ENCODE measurements at regions not wholly inside any gene's neighbourhood (a gene's known extent, or its start where the extent isn't known, plus 50 kb on each side); places are given as distances from the start of the nearest gene placed in this dataset.

- DNase-seq (ENCODE audit: low read depth in 1 of 2, low spot score in 1 of 2) = no peak
- Histone ChIP-seq H3K4me3 (no peak overlapping the region), H3K4me1 (no peaks in the 10 kb centered on the region), H3K9me3 (no peaks in the 10 kb centered on the region), H3K27ac (no peak overlapping the region), H3K4me2 (no peak overlapping the region)
- no peak for FAIRE-seq
- POLR2A ChIA-PET = no interaction called here
- CTCF ChIA-PET = interaction anchor here (1.1 kb wide), 1 partner anchor 444 kb away, joined by 3 read pairs; no protein-coding TSS in a partner anchor
- TF ChIP-seq JUN (IDR thresholded peaks at IDR 0.05) = no peak
- TF ChIP-seq ATOH8 (CRISPR knock-in tag; IDR thresholded peaks at IDR 0.05; ENCODE audit: low read depth) = no peak
- TF ChIP-seq MAZ (IDR thresholded peaks at IDR 0.05; ENCODE audit: borderline replicate concordance, low read depth, low read length) = no peak
- TF ChIP-seq SMC3 (IDR thresholded peaks at IDR 0.05) = no peak
- TF ChIP-seq EHMT2 (IDR thresholded peaks at IDR 0.05; ENCODE audit: low read depth) = no peak
- TF ChIP-seq HOXB13 (CRISPR knock-in tag; IDR thresholded peaks at IDR 0.05; ENCODE audit: low read depth) = no peak
- no peak for TF ChIP-seq NFE2L2 (conservative IDR thresholded peaks at IDR 0.05; ENCODE audit: low read length)
- no peak for TF ChIP-seq BHLHE40 (IDR thresholded peaks at IDR 0.05; ENCODE audit: low read depth, low read length)
- TF ChIP-seq HDAC2 (IDR thresholded peaks at IDR 0.05) = no peak
- 60% methylated on average over 6 of the region's 6 CpGs for WGBS (ENCODE audit: missing lambda C conversion rate)
- ATAC-seq = no peak
These were observed 72.6 kb upstream of the FRMD4A start for GRCh38 chr10:14403359-14403758.

GRCh38 chr10:14399641-14400040 lies 68.9 kb upstream of the FRMD4A start:
- H3K4me2 ChIP-seq = no peak overlapping the region
- TF ChIP-seq EHF (CRISPR knock-in tag; IDR thresholded peaks at IDR 0.05) = no peak
- no peak for TF ChIP-seq FOSL2 (IDR thresholded peaks at IDR 0.05)
- TF ChIP-seq FOSL2 (CRISPR knock-in tag; IDR thresholded peaks at IDR 0.05) = peak; percentile 19; the same call in 1 of the 2 replicates
- no peak for TF ChIP-seq MAZ (IDR thresholded peaks at IDR 0.05; ENCODE audit: borderline replicate concordance, low read depth, low read length)
- no peak for TF ChIP-seq ATOH8 (CRISPR knock-in tag; IDR thresholded peaks at IDR 0.05; ENCODE audit: low read depth)
- no peak for TF ChIP-seq TFCP2L1 (CRISPR knock-in tag; IDR thresholded peaks at IDR 0.05)
- H3K27ac ChIP-seq = no peak overlapping the region
- ChIA-PET CTCF (interaction anchor here (1.2 to 1.6 kb wide), 3 partner anchors 10 to 15 kb away, joined by 3 to 6 read pairs (median 6); no protein-coding TSS in a partner anchor), POLR2A (no interaction called here)
- FAIRE-seq (no peak), ATAC-seq (no peak), DNase-seq (ENCODE audit: low read depth in 1 of 2, low spot score in 1 of 2) (no peak)
- no peaks in the 10 kb centered on the region for H3K9me3 ChIP-seq
- H3K4me1 ChIP-seq = no peaks in the 10 kb centered on the region
- no peak overlapping the region for H3K4me3 ChIP-seq
- 26% methylated on average over 3 of the region's 3 CpGs for WGBS (ENCODE audit: missing lambda C conversion rate)

GRCh38 chr10:14397066-14397465 lies 66.3 kb upstream of the FRMD4A start:
- H3K4me2 ChIP-seq = no peak overlapping the region
- H3K4me1 ChIP-seq = no peaks in the 10 kb centered on the region
- H3K9me3 ChIP-seq = no peaks in the 10 kb centered on the region
- 49% methylated on average over 8 of the region's 9 CpGs for WGBS (ENCODE audit: missing lambda C conversion rate)
- ATAC-seq (no peak), DNase-seq (ENCODE audit: low read depth in 1 of 2, low spot score in 1 of 2) (no peak), FAIRE-seq (no peak)
- POLR2A ChIA-PET = interaction anchor here (0.6 kb wide), 2 partner anchors 482 to 562 kb away, joined by 4 to 6 read pairs; partner anchors contain the start of genes MEIG1 and SUV39H2
- TF ChIP-seq POLR2A (IDR thresholded peaks at IDR 0.05; ENCODE audit: low read length) (no peak), BCL3 (IDR thresholded peaks at IDR 0.05) (no peak), BHLHE40 (IDR thresholded peaks at IDR 0.05; ENCODE audit: low read depth, low read length) (no peak), HDAC2 (IDR thresholded peaks at IDR 0.05) (no peak), ZSCAN20 (CRISPR knock-in tag; IDR thresholded peaks at IDR 0.05) (no peak)
- H3K4me3 ChIP-seq = no peak overlapping the region
- H3K27ac ChIP-seq = no peak overlapping the region
- CTCF ChIA-PET = interaction anchor here (0.6 to 0.9 kb wide), 2 partner anchors 14 to 31 kb away, joined by 3 read pairs; no protein-coding TSS in a partner anchor

GRCh38 chr10:14396411-14397048 lies 65.8 kb upstream of the FRMD4A start:
- no peaks in the 10 kb centered on the region for H3K4me1 ChIP-seq
- no peak for DNase-seq (ENCODE audit: low read depth in 1 of 2, low spot score in 1 of 2)
- ATAC-seq = peak in 1 of 2 experiments; percentile 48; a peak in 1 of 6 replicates
- FAIRE-seq = no peak
- H3K4me3 ChIP-seq = no peak overlapping the region
- no peaks in the 10 kb centered on the region for H3K9me3 ChIP-seq
- ChIA-PET CTCF (interaction anchor here (0.9 kb wide), 1 partner anchor 13 kb away, joined by 3 read pairs; no protein-coding TSS in a partner anchor), POLR2A (no interaction called here)
- H3K27ac ChIP-seq = no peak overlapping the region
- no peak overlapping the region for H3K4me2 ChIP-seq
- WGBS (ENCODE audit: missing lambda C conversion rate) = 55% methylated on average over 7 of the region's 7 CpGs
- TF ChIP-seq HOXA7 (CRISPR knock-in tag; IDR thresholded peaks at IDR 0.05) (no peak), ZFP36 (IDR thresholded peaks at IDR 0.05; ENCODE audit: borderline replicate concordance, partially characterized antibody) (no peak), JUNB (IDR thresholded peaks at IDR 0.05) (no peak), RFX5 (IDR thresholded peaks at IDR 0.05) (no peak), HDAC2 (IDR thresholded peaks at IDR 0.05) (no peak), CTCF (IDR thresholded peaks at IDR 0.05) (no peak), PHF8 (IDR thresholded peaks at IDR 0.05; ENCODE audit: borderline replicate concordance, low read depth) (no peak), ESRRA (IDR thresholded peaks at IDR 0.05; ENCODE audit: borderline replicate concordance, low read length) (no peak), EHF (CRISPR knock-in tag; IDR thresholded peaks at IDR 0.05) (no peak), MAFK (IDR thresholded peaks at IDR 0.05; ENCODE audit: partially characterized antibody) (no peak), JUN (IDR thresholded peaks at IDR 0.05) (no peak), ZNF302 (CRISPR knock-in tag; IDR thresholded peaks at IDR 0.05) (no peak), FOXS1 (CRISPR knock-in tag; IDR thresholded peaks at IDR 0.05) (no peak), CHD2 (IDR thresholded peaks at IDR 0.05; ENCODE audit: low read length, partially characterized antibody) (no peak), EHMT2 (IDR thresholded peaks at IDR 0.05; ENCODE audit: low read depth) (no peak)
